Lower lobe of right lung (tissue), 2 donors: ENCODE measurements at regions not wholly inside any gene's neighbourhood (a gene's known extent, or its start where the extent isn't known, plus 50 kb on each side); places are given as distances from the start of the nearest gene placed in this dataset.

ENCODE experiments used
- ATAC-seq, 2 donors: fragments of 200-7000 bp; cut with Tn5 transposase; one replicate each; pipeline ENCODE4 v1.9.1; 2020 to 2022; ENCODE audit warnings: mild to moderate bottlenecking in 2 of 2, moderate library complexity in 2 of 2
- DNase-seq: peaks from one replicate; pipeline ENCODE4 v3.0.0-alpha.2; 2020
- H3K27ac ChIP-seq: fragments of 200-600 bp; one replicate; pipeline ENCODE4 v1.8.0; 2022
- H3K27me3 ChIP-seq: fragments of 200-600 bp; one replicate; pipeline ENCODE4 v1.8.0; 2022; ENCODE audit warnings: low read depth
- H3K36me3 ChIP-seq: fragments of 200-600 bp; one replicate; pipeline ENCODE4 v1.8.0; 2022; ENCODE audit warnings: mild to moderate bottlenecking
- H3K4me1 ChIP-seq: fragments of 200-600 bp; one replicate; pipeline ENCODE4 v1.8.0; 2022
- H3K4me3 ChIP-seq: fragments of 200-600 bp; one replicate; pipeline ENCODE4 v1.8.0; 2022; ENCODE audit warnings: mild to moderate bottlenecking
- H3K9me3 ChIP-seq: fragments of 200-600 bp; one replicate; pipeline ENCODE4 v1.8.0; 2022
- CTCF ChIP-seq: fragments of 200-600 bp; IDR thresholded peaks from one replicate; pipeline ENCODE4 v1.8.0; 2022; ENCODE audit warnings: antibody characterized with exemption, mild to moderate bottlenecking
- intact Hi-C: fragments of 100-400 bp; cut with DNase I; formaldehyde crosslinking; loops from one replicate; pipeline ENCODE4 v1.11.0; 2022
- donor health status: DM: no; HTN: yes; CAD: no; lungs with severe emphysema.

- no peaks in the 10 kb centered on the region for H3K4me1 ChIP-seq
- TF ChIP-seq CTCF = no peak
These were observed 101.7 kb upstream of the RAP2B start for GRCh38 chr3:153060346-153060745.

GRCh38 chr3:153061938-153062528 lies 100.0 kb upstream of the RAP2B start:
- no peaks in the 10 kb centered on the region for H3K9me3 ChIP-seq
- no peak for ATAC-seq
- H3K4me3 ChIP-seq = no peak overlapping the region
- TF ChIP-seq CTCF = no peak
- H3K36me3 ChIP-seq = no peaks in the 10 kb centered on the region
- no peak overlapping the region for H3K27ac ChIP-seq
- H3K4me1 ChIP-seq = no peaks in the 10 kb centered on the region
- H3K27me3 ChIP-seq = no peaks in the 10 kb centered on the region
- no peak for DNase-seq
- intact Hi-C loops = no loop called here

More at GRCh38 chr3:153060346-153060745, 101.7 kb upstream of the RAP2B start:
- DNase-seq (no peak), ATAC-seq (no peak)
- H3K27ac ChIP-seq = no peak overlapping the region
- no peaks in the 10 kb centered on the region for H3K27me3 ChIP-seq
- no peaks in the 10 kb centered on the region for H3K36me3 ChIP-seq
- H3K9me3 ChIP-seq = no peaks in the 10 kb centered on the region
- intact Hi-C loops = no loop called here
- H3K4me3 ChIP-seq = no peak overlapping the region

DNA sequence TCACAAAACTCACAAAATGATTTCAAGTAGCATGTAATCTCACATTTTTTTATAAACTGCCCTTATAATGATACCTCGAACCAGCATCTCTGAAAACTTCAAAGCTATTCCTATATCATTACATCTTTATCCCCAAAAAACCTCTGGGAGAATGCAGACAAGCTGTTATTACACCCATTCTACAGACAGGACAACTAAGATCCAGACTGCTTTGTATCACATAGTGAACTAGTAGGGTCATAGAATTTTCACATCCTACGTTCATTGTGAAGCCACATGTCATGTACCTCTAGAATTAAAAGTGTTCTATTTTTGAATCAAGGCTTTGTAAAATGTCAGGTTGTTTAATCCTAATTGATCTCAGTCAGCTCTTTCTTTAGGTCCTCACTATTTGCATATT lies 98.7 kb upstream of the RAP2B start:
- Histone ChIP-seq H3K9me3 (no peaks in the 10 kb centered on the region), H3K4me1 (no peaks in the 10 kb centered on the region), H3K36me3 (no peaks in the 10 kb centered on the region), H3K4me3 (no peak overlapping the region), H3K27ac (no peak overlapping the region), H3K27me3 (no peaks in the 10 kb centered on the region)
- TF ChIP-seq CTCF = no peak
- DNase-seq (no peak), ATAC-seq (no peak)
- intact Hi-C loops = no loop called here

DNA sequence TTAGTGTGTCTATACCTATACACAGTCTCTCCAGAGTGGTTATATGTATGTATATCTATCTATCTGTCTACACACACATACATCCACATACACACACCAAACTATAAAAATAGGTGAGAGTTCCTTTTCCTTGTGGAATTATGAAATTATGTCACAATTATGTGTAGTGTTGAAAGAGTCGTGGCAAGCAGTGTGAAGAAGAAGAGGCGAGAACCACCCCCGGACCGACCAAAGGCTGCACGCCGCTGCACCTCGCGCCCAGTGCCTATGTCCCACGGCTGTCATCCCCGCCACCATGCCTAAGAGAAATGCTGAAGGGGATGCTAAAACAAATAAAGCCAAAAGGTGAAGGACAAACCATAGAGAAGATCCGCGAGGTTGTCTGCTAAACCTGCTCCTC lies 95.0 kb upstream of the RAP2B start:
- H3K27ac ChIP-seq = no peak overlapping the region

GRCh38 chr3:153069598-153070510 lies 92.2 kb upstream of the RAP2B start:
- intact Hi-C loops = no loop called here
- no peak for DNase-seq
- ATAC-seq = peak in 1 of 2 donors; percentile 49

More for the DNA sequence above, 95.0 kb upstream of the RAP2B start:
- TF ChIP-seq CTCF = no peak
- ATAC-seq (peak in 1 of 2 donors; percentile 50), DNase-seq (peak; percentile 47)
- intact Hi-C loops = no loop called here
- no peak overlapping the region for H3K4me3 ChIP-seq
- H3K27me3 ChIP-seq = no peaks in the 10 kb centered on the region
- no peaks in the 10 kb centered on the region for H3K4me1 ChIP-seq
- no peaks in the 10 kb centered on the region for H3K36me3 ChIP-seq
- no peaks in the 10 kb centered on the region for H3K9me3 ChIP-seq

More at GRCh38 chr3:153069598-153070510, 92.2 kb upstream of the RAP2B start:
- H3K4me3 ChIP-seq = no peak overlapping the region
- H3K27ac ChIP-seq = no peak overlapping the region
- no peak for TF ChIP-seq CTCF
- no peaks in the 10 kb centered on the region for H3K4me1 ChIP-seq
- no peaks in the 10 kb centered on the region for H3K27me3 ChIP-seq
- H3K36me3 ChIP-seq = no peaks in the 10 kb centered on the region
- H3K9me3 ChIP-seq = no peaks in the 10 kb centered on the region
